NCI-H2029 treated with DMSO at 0.1 percent for 48 hours (cell line): ENCODE measurements at regions not wholly inside any gene's neighbourhood (a gene's known extent, or its start where the extent isn't known, plus 50 kb on each side); places are given as distances from the start of the nearest gene placed in this dataset.

ENCODE experiments used
- DNase-seq: peaks from one replicate; lab custom pipeline; 2025; lab: John Stamatoyannopoulos, UW

DNA sequence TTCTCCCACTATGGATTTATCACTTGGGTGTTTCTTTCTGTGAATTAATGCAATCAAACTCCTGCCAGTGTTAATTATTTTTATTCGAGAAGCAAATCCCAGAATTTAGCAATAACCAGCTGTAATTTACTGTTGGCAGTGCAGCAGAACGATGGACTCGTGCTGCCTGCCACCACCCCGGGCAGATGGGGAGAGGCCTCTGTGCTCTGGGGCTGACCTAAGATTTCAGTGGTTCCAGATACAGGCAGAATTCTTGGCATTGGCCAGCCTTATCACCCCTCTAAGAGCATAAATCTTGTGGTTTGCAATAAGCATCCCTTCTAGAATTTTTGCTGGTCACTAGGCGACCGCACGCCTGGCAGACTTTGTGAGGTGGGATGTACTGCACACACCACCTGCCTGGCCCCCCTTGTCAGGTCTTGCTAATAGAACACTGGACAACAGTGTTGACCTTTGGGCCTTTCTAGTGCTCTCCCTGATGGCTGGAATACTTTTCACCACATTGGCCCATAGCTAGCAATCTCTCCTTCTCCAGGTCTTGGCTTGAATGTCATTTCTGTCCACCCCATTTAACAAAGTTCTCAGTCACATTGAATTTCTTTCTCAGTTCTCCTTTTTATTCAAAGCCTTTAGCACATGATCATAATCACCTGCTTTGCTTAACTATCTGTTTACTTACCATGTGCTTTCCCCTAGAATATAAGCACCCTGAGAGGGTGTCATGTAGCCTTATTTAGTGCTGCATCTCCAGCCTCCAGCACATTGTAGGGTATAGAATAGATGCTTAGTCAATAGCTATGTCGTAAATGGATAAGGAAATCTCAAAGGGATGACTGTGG, 122.1 kb upstream of the DYNLRB2 start:
- no peak for DNase-seq

DNA sequence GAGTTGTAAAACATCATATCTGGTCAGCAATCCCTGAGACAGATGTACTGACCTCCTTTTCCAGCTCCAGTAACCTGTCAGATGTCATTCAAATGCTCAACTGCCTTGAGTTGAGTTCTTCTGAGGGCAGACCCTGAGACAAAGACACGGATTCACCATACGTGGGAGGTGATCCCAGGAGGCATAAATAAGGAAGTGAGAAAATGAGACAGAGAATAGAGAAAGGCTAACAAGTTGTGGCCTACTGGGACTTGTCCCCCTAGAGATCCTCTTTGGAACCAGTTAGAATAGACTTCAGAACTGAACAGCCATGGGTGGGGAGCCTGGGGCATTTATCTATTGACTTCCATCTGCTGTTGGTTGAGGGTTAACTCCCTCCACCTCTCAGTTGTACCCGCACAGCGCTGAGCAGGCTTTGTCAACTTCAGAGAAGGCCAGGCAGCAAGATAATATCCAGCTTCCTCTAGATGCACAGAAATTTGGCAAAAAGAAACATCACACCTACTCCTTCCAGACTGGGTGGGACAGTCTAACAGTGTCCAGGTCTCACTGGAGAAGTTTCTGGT, 123.0 kb upstream of the DYNLRB2 start:
- no peak for DNase-seq

- no peak for DNase-seq
Observed at GRCh38 chr16:80408014-80408413, 132.8 kb upstream of the DYNLRB2 start.

GRCh38 chr16:80407265-80407987, 133.4 kb upstream of the DYNLRB2 start:
- no peak for DNase-seq

GRCh38 chr16:80404847-80405246, 135.9 kb upstream of the DYNLRB2 start:
- no peak for DNase-seq

- DNase-seq, result no peak
Observed at GRCh38 chr16:80403894-80404293, 136.9 kb upstream of the DYNLRB2 start.

- no peak for DNase-seq
Observed at GRCh38 chr16:80390871-80391489, 149.8 kb upstream of the DYNLRB2 start.

DNA sequence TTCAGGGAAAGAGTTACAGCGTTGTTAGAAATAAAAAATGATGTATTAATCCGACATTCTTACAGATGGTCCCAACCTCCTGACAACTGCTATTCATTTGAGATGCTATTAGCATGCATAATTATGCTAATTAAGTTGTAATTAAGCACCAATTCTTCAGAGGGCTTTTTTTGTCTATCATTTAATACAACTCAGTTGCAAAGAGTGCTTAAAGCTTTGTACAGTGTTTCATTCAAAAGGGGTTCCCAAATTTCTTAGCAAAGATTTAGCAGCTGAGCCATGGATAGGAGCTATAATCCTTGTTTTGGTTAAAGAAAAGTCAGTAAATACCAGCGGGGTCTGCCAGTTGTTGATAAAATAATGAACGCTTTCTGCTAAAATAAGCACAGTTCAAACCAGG, 150.7 kb upstream of the DYNLRB2 start:
- DNase-seq, result no peak

GRCh38 chr16:80389338-80389737, 151.5 kb upstream of the DYNLRB2 start:
- DNase-seq, result no peak

DNA sequence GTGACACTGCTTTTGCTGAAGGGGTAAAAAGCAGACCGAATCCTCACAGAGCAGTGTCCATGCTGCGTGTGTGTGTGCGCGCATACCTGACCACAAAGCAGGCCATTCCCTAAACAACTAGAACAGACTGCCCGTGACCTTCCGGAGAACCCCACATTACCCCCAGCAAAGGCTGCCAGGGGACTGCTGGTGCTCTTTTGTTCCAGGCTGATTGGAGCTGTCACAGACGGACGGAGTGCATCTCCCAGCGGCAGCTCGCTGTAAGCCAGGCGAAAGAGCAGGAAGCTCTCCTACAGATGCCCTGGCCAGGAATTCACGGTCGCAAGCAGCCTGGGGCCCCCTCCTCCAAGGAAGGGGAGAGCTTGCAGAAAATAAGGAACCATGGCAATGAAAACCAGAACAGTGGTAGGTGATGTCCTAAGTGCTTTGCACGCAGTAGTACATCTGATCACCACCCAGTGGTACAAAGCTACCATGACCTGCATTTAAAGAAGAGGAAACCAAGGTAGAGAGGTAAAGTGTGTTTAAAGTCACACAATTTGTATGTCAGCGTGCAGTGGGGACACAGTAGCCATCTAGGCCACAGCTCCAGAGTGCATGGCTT, 153.4 kb upstream of the DYNLRB2 start:
- no peak for DNase-seq

DNA sequence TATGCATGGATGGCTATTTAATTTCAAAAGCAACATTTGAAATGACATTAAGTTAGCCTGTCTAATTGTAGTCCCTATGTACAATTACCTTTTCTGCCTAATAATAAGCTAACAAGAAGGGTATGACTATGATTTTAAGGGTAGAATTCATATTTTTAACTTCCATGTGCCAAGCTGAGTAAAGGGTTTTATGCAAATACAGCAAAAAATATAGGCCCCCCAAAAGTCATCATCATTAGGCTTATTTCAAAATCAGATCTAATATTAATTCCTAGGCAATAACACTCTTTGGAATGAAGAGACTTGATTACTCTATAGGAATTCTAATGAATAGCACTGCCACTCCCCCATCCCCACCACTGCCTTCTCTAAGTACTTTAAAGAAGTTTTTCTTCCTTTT, 155.9 kb upstream of the DYNLRB2 start:
- DNase-seq, result no peak

GRCh38 chr16:80380514-80380913, 160.3 kb upstream of the DYNLRB2 start:
- no peak for DNase-seq

DNA sequence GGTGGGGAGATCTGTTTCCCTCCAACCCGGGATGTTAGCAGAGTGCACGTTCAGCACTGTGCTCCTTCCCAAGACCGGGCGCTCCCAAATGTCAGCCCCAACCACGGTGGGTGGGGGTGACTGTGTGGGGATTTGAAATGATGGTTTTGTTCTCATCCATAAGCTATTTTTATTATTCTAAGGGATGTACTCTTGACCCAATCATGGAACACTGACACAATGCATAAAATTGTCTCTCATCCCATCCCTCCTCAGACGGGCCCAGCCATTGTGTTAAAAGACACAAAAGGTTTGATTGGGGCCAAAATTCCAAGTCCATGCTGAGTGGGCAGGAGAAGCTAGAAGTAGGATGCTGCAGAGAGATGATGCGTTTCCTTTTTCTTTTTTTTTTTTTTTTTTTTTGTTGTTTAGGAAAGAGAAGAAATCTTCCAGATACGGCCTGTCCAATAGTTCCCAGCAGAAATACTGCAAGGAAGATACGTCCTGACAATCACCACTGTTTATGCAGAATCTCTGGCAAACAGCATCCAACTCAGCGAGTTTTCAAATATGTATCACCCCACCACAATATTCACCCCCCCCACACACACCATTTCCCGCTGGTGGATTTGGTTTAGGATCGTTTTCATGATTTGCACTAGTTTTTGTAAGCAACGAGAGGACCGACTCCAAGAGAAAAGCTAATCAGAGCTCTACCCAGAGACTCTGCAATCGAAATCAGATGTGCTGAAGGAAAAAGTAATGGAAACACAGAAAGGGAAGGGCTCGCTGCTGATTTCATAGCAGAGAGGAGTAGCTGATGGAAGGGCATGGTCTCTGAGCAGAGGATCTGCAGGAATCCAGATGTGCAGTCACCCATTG, 163.5 kb upstream of the DYNLRB2 start:
- no peak for DNase-seq

GRCh38 chr16:80375973-80376372, 164.8 kb upstream of the DYNLRB2 start:
- DNase-seq, result no peak

DNA sequence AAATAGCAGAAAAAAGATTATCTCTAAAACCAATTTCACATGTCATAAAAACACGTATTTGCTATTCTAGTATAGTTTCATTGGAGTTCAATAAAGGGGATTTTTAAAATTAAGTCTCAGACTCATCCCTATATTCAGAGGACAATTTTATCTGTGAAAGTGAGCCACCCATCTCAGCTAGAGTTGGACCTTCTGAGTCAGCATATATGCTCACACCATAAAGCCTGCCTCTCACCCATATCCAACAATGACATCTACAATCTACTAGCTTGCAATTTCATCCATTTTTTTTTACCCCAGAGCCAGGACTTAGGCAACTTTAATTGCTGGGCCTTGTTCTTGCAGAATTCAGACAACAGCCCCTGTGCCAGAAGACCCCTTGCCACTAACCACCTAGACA, 165.3 kb upstream of the DYNLRB2 start:
- no peak for DNase-seq

- no peak for DNase-seq
Observed at GRCh38 chr16:80372341-80372740, 168.5 kb upstream of the DYNLRB2 start.

DNA sequence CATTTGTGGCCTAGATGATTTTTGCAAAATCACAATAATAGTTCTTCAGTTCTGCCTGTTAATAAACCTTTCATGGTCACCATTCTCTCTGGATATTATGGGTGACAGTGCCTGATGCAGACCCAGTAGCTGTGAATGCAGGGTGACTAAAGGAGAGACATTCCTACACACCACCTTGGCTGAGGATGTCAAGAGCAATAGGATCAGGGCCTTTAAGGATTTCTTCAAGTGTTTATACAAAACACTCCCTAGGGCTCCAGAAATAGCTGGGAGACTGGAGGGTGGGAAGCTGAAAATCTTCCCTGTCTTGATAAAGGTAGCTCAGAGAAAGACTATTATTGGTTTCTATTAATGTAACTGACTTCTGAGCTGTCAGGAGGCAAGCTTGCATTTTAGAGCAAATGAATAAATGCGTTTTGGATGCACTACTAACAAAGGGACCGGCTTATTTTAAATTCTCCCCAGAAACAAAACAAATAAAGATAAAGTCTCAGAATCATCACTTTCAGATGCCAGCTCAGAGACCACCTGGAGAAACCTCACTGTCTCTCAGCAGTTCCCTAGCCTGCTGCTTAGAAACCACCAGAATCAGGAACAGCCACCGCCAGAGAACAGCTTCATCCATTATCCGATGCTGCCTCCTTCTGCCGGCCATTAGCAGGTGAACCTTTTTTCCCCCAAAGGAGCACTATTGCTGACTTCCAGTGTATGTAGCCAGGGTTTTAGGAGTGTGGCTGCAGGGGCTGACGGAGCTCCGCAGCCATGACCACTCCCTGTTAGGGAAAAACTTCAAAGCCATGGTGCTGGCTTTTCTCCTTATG, 171.4 kb upstream of the DYNLRB2 start:
- DNase-seq, result no peak

- no peak for DNase-seq
Observed at GRCh38 chr16:80367037-80367658, 173.6 kb upstream of the DYNLRB2 start.

GRCh38 chr16:80366023-80366422, 174.8 kb upstream of the DYNLRB2 start:
- no peak for DNase-seq

DNA sequence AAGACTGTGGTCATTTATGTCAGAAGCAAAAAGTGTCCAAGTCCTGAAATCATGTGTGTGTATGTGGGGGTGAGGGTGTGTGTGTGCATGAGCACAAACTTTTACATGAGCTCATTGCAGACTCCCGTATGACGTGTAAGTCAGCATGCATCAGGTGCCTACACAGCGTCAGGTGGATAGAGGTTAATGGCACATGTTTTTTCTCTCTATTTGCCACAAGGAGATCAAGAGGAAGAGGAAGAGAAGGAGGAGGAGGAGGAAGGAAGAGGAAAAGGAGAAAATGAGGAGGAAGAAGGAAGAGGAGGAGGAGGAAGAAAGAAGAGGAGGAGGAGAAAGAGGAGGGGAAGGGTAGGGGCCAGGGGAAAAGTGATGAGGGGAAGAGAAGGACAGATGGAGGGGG, 178.0 kb upstream of the DYNLRB2 start:
- DNase-seq, result no peak
